GM18511 (cell line): ENCODE measurements at regions not wholly inside any gene's neighbourhood (a gene's known extent, or its start where the extent isn't known, plus 50 kb on each side); places are given as distances from the start of the nearest gene placed in this dataset.

ENCODE experiments used
- ATAC-seq: cut with Tn5 transposase; IDR thresholded peaks from one replicate; pipeline ENCODE4 v1.9.1; 2021; ENCODE audit warnings: mild to moderate bottlenecking, moderate library complexity; ENCODE audit not compliant: unreplicated experiment

- ATAC-seq: no peak
Observed at GRCh38 chr22:49213731-49214352, 613.8 kb downstream of the BRD1 start.

GRCh38 chr22:49212466-49212865 is 615.2 kb downstream of the BRD1 start:
- no peak for ATAC-seq

- no peak for ATAC-seq
Observed at GRCh38 chr22:49212002-49212401, 615.7 kb downstream of the BRD1 start.

- ATAC-seq: no peak
Observed at GRCh38 chr22:49211176-49211575, 616.5 kb downstream of the BRD1 start.

GRCh38 chr22:49210606-49211005 is 617.1 kb downstream of the BRD1 start:
- ATAC-seq: no peak

GRCh38 chr22:49209452-49210195 is 618.0 kb downstream of the BRD1 start:
- no peak for ATAC-seq

- ATAC-seq: no peak
Observed at GRCh38 chr22:49208768-49209252, 618.9 kb downstream of the BRD1 start.

GRCh38 chr22:49208004-49208402 is 619.7 kb downstream of the BRD1 start:
- ATAC-seq: no peak

GRCh38 chr22:49207008-49208003 is 620.4 kb downstream of the BRD1 start:
- ATAC-seq: no peak

GRCh38 chr22:49206281-49206680 is 621.4 kb downstream of the BRD1 start:
- no peak for ATAC-seq

- no peak for ATAC-seq
Observed at GRCh38 chr22:49205483-49205800, 622.2 kb downstream of the BRD1 start.

GRCh38 chr22:49204599-49205482 is 622.8 kb downstream of the BRD1 start:
- ATAC-seq: no peak

GRCh38 chr22:49203859-49204598 is 623.6 kb downstream of the BRD1 start:
- no peak for ATAC-seq

- ATAC-seq: no peak
Observed at GRCh38 chr22:49203091-49203858, 624.4 kb downstream of the BRD1 start.

- no peak for ATAC-seq
Observed at GRCh38 chr22:49202226-49202625, 625.4 kb downstream of the BRD1 start.

GRCh38 chr22:49201046-49201970 is 626.4 kb downstream of the BRD1 start:
- no peak for ATAC-seq

- no peak for ATAC-seq
Observed at GRCh38 chr22:49199224-49199623, 628.4 kb downstream of the BRD1 start.

- ATAC-seq: no peak
Observed at GRCh38 chr22:49198705-49199084, 629.0 kb downstream of the BRD1 start.
